Adrenal gland (tissue), 5 donors: ENCODE measurements at regions not wholly inside any gene's neighbourhood (a gene's known extent, or its start where the extent isn't known, plus 50 kb on each side); places are given as distances from the start of the nearest gene placed in this dataset.

Experiments
- CTCF ChIP-seq, 6 experiments: fragments of 450-650 bp in 4 of 6; fragments of 200-600 bp in 2 of 6; sonication (generic) in 1 of 6; IDR thresholded peaks; 1 replicate in 5 of 6; 2 replicates in 1 of 6; pipeline versions ENCODE4 v1.5.1 to v1.8.0; 2016 to 2021; ENCODE audit warnings: antibody characterized with exemption in 6 of 6, mild to moderate bottlenecking in 2 of 6, moderate library complexity in 1 of 6
- POLR2A ChIP-seq, 2 donors: fragments of 450-650 bp; IDR thresholded peaks; one replicate each; pipeline ENCODE4 v1.6.1; 2017; ENCODE audit warnings: antibody characterized with exemption in 2 of 2, mild to moderate bottlenecking in 2 of 2, moderate library complexity in 1 of 2
- donor health status: DM: no; HTN: no; CAD: no.

DNA sequence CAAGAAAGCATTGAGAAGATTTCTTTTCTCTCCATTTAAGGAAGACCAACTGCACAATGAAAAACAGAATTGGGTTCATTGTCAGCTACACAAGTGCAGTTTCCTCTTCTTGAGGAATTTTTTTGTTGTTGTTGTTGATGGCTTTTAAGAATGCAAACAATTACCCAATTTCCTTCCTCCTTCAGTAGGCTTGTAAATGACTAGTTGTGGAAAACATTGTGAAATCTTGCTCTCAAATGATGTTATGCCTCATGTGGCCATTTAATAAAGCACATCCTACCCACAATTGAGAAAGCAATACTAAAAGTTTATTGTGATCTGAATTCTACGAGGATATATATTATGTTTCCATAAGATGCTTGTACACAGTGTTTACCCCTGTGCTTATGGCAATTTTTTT is 171.6 kb downstream of the FAM174A start:
- TF ChIP-seq CTCF (IDR thresholded peaks at IDR 0.05) (peak in 4 of 6 experiments; percentile 32 to 44 (median 40)), POLR2A (IDR thresholded peaks at IDR 0.05) (no peak)
